ENCODE measurements at regions not wholly inside any gene's neighbourhood (a gene's known extent, or its start where the extent isn't known, plus 50 kb on each side); places are given as distances from the start of the nearest gene placed in this dataset.

DNA sequence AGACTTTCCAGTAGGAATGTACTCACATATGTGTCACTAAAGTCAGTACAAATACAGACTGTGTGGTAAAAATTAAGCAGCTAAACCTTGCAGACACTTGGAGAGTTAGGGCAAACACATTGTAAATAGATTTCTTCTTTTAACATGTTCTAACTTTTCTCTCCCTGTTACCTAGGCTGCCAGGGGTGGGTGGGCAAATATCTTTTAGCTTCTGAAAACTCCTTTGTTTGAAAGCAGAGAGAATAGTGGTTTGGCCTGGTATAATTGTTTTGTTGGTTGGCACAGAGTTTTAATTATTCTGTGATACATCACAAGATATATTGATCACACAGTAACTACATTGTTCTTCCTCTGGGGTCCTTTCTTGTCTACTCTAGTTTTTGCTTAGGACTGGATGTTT lies 289.8 kb upstream of the DACH1 start:
- Histone ChIP-seq H3K4me1 (ENCODE audit: insufficient read depth, low read length) (no peaks in the 10 kb centered on the region), H3K27me3 (ENCODE audit: control insufficient read depth in 1 of 2, insufficient read depth in 2 of 2, low read length in 2 of 2) (no peaks in the 10 kb centered on the region), H3K4me3 (replicated peaks in 1 of 3; ENCODE audit: insufficient read depth in 1 of 3, low read depth in 2 of 3, low read length in 3 of 3) (no peak overlapping the region), H3K9me3 (ENCODE audit: low read length) (no peaks in the 10 kb centered on the region), H3K27ac (ENCODE audit: extremely low read length, insufficient read depth, low read length) (no peak overlapping the region), H3K9ac (ENCODE audit: insufficient read depth, low read depth, low read length) (no peak overlapping the region), H3K4me2 (ENCODE audit: low read depth, low read length) (no peak overlapping the region), H3K79me2 (ENCODE audit: insufficient read depth, low read length) (no peaks in the 10 kb centered on the region), H4K20me1 (ENCODE audit: insufficient read depth, low read length) (no peaks in the 10 kb centered on the region), H3K36me3 (replicated peaks in 1 of 2; ENCODE audit: control insufficient read depth in 1 of 2, insufficient read depth in 2 of 2, low read length in 2 of 2) (no peaks in the 10 kb centered on the region), H2AFZ (ENCODE audit: low read length) (no peak overlapping the region)
- ChIA-PET POLR2A (no interaction called here), CTCF (ENCODE audit: low intra/inter-chr PET ratio, low total read pairs) (no interaction called here)
- TF ChIP-seq, protein P1, sequence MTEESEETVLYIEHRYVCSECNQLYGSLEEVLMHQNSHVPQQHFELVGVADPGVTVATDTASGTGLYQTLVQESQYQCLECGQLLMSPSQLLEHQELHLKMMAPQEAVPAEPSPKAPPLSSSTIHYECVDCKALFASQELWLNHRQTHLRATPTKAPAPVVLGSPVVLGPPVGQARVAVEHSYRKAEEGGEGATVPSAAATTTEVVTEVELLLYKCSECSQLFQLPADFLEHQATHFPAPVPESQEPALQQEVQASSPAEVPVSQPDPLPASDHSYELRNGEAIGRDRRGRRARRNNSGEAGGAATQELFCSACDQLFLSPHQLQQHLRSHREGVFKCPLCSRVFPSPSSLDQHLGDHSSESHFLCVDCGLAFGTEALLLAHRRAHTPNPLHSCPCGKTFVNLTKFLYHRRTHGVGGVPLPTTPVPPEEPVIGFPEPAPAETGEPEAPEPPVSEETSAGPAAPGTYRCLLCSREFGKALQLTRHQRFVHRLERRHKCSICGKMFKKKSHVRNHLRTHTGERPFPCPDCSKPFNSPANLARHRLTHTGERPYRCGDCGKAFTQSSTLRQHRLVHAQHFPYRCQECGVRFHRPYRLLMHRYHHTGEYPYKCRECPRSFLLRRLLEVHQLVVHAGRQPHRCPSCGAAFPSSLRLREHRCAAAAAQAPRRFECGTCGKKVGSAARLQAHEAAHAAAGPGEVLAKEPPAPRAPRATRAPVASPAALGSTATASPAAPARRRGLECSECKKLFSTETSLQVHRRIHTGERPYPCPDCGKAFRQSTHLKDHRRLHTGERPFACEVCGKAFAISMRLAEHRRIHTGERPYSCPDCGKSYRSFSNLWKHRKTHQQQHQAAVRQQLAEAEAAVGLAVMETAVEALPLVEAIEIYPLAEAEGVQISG (CRISPR knock-in tag; IDR thresholded peaks at IDR 0.05) = no peak
- TF ChIP-seq EHMT2 (IDR thresholded peaks at IDR 0.05; ENCODE audit: borderline replicate concordance, low read depth, low read length) (no peak), SP4 (CRISPR knock-in tag; IDR thresholded peaks at IDR 0.05) (no peak), ZNF251 (CRISPR knock-in tag; IDR thresholded peaks at IDR 0.05) (no peak), ZNF782 (CRISPR knock-in tag; IDR thresholded peaks at IDR 0.05; ENCODE audit: borderline replicate concordance) (no peak), ZNF878 (CRISPR knock-in tag; IDR thresholded peaks at IDR 0.05) (no peak), RFXANK (CRISPR knock-in tag; IDR thresholded peaks at IDR 0.05) (no peak), MED13 (CRISPR knock-in tag; IDR thresholded peaks at IDR 0.05) (no peak), TBX3 (IDR thresholded peaks at IDR 0.05; ENCODE audit: borderline replicate concordance) (no peak), ZBTB1 (CRISPR knock-in tag; IDR thresholded peaks at IDR 0.05; ENCODE audit: borderline replicate concordance) (no peak), ZNF451 (CRISPR knock-in tag; IDR thresholded peaks at IDR 0.05) (no peak), FIP1L1 (IDR thresholded peaks at IDR 0.05; ENCODE audit: borderline replicate concordance, insufficient read depth, low read depth, low read length) (no peak), NONO (IDR thresholded peaks at IDR 0.05) (no peak), NONO (CRISPR knock-in tag; conservative IDR thresholded peaks at IDR 0.05) (no peak), ELF1 (CRISPR knock-in tag; IDR thresholded peaks at IDR 0.05) (no peak), ZNF124 (CRISPR knock-in tag; IDR thresholded peaks at IDR 0.05) (no peak), ZFP36L1 (CRISPR knock-in tag; IDR thresholded peaks at IDR 0.05) (no peak), ARNTL (CRISPR knock-in tag; IDR thresholded peaks at IDR 0.05) (no peak)
- TF ChIP-seq, protein P2, sequence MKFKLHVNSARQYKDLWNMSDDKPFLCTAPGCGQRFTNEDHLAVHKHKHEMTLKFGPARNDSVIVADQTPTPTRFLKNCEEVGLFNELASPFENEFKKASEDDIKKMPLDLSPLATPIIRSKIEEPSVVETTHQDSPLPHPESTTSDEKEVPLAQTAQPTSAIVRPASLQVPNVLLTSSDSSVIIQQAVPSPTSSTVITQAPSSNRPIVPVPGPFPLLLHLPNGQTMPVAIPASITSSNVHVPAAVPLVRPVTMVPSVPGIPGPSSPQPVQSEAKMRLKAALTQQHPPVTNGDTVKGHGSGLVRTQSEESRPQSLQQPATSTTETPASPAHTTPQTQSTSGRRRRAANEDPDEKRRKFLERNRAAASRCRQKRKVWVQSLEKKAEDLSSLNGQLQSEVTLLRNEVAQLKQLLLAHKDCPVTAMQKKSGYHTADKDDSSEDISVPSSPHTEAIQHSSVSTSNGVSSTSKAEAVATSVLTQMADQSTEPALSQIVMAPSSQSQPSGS (CRISPR knock-in tag; IDR thresholded peaks at IDR 0.05) = no peak
- TF ChIP-seq, protein P3, sequence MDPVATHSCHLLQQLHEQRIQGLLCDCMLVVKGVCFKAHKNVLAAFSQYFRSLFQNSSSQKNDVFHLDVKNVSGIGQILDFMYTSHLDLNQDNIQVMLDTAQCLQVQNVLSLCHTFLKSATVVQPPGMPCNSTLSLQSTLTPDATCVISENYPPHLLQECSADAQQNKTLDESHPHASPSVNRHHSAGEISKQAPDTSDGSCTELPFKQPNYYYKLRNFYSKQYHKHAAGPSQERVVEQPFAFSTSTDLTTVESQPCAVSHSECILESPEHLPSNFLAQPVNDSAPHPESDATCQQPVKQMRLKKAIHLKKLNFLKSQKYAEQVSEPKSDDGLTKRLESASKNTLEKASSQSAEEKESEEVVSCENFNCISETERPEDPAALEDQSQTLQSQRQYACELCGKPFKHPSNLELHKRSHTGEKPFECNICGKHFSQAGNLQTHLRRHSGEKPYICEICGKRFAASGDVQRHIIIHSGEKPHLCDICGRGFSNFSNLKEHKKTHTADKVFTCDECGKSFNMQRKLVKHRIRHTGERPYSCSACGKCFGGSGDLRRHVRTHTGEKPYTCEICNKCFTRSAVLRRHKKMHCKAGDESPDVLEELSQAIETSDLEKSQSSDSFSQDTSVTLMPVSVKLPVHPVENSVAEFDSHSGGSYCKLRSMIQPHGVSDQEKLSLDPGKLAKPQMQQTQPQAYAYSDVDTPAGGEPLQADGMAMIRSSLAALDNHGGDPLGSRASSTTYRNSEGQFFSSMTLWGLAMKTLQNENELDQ (CRISPR knock-in tag; IDR thresholded peaks at IDR 0.05; ENCODE audit: borderline replicate concordance) = no peak
- intact Hi-C loops (cut with micrococcal nuclease; ENCODE audit: unreplicated experiment) = no loop called here
- ATAC-seq (no peak), FAIRE-seq (no peak), DNase-seq (ENCODE audit: low spot score) (no peak)
- no TSS peak for BruUV-seq (replicated peaks)
- in situ Hi-C loops (cut with HindIII; ENCODE audit: extremely low pct_ligation_motif_present, low pct_unique_long_range_greater_than_20kb) = no loop called here
